ENCODE measurements at regions not wholly inside any gene's neighbourhood (a gene's known extent, or its start where the extent isn't known, plus 50 kb on each side); places are given as distances from the start of the nearest gene placed in this dataset.
A peak's percentile ranks its signal among the peaks of the same experiment; 100 is the strongest.
"Not testable (repeated sequence)": the region's sequence is repeated elsewhere in the genome, so short reads cannot be mapped to it uniquely, and the experiment has no call there.

DNA sequence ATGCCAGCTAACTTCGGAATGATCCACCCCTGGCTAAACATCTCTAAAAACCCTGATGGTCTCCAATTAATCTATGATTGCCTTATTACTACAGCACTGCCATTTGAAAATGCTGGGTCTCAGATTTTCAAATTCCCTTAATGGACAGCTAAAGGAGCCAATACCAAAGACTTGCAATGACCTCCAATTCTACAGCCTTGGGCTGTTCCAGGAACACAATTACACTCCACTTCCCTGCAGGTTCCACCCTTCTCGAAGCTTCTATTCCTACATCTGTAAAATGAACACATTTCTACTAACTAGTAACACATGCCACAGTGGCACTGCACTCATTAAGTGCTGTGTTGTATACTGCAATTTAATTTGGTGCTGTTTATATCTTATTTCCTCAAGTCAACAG, 85.7 kb upstream of the AK4 start:
- no peak for DNase-seq (ENCODE audit: low read depth in 2 of 2)

DNA sequence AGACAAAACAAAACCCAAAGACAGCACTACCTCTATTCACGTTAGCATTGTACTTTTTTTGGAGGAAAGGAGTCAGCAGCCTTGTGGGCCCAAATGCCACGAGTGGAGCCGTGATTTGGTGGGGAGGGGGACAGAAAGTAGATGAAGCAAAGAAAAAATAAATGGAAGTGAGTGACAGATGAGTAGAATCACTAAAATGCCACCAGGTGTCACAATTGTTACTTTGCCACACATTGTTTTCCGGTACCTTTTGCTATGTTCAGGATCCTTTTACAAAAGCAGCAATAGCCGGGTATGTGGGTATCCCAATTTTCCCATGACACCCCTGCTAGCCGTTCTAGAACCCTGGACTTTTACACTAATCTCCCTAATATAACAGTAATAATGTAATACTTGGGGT, 85.0 kb upstream of the AK4 start:
- no peak for DNase-seq (ENCODE audit: low read depth in 2 of 2)

DNA sequence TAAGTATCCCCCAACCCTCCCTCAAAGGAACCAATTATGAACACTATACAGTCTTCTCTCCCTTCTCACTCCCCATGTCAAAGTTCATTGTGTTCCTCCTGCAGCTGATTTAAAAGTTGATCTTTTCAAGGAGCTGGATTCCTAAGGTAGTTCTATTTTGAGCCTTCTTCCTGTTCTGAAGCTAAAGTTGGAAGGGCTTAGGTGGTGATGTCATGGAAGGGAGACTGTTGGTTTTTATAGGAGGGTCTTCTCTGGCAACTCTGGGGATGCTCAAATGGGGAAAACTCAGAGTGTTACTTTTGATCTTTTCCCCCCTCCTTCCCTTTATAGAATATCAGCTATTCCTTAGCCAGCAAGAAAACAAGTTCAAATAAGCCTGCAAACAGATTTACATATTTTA, 83.0 kb upstream of the AK4 start:
- no peak for DNase-seq (ENCODE audit: low read depth in 2 of 2)

DNA sequence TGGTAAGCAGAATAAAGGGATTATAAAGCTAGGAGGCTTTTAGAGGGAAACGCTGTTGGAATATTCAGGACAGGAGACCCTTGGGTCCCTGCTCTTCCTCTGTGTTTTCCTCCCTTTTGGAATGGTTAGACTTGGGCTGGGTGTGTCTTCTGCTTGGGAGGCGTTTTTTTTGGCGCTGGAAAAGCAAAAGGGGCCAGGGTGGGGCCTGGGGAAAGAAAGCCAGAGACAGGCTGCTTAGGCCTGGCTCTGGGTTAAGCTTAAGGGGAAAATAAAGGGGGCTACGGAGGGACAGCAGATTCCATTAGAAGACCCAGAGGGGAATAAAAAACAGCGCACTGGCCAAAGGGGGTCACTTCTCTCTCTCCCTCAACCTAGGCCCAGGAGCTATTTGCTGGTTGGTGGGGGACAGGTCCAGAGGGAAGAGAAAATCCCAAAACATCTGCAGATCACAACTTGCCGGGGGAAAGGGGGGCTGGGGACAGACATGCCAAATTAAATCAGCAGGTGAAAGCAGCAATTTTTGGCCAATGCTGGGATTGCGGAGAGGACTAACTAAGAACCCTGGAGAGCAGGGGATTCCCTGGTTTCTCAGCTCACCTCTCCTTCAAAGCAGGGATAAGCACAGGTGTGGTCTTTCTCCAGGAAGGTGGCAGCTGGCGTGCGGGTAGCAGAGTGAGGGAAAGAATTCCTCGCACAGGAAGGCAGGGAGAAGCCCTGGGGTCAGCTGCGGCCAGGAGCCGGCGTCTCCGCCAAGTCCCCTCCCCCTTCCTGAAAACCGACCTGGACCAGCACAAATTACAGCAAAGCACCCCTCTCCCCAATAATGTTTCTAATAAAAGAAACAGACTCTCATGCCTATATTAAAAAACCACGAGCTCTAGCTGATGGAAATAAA, 82.2 kb upstream of the AK4 start:
- DNase-seq (ENCODE audit: low read depth in 2 of 2) = no peak

DNA sequence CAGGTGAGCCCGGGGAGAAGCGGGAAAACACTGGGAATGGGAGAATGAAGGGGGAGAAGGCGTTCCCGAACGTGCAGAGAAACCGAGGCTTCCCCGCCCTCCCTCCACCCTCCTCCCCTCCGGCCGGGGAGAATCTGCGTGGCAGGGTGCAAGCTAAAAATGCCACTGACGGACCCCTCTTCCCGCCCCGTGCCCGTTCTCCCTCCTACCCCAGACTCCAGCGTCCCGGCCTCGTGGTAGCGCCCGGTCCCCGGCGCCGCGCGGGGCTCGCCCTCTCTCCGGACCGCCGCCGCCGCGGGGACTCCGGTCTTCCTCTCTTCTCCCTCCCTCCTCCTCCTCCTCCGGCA, 81.6 kb upstream of the AK4 start:
- DNase-seq (ENCODE audit: low read depth in 2 of 2) = no peak

DNA sequence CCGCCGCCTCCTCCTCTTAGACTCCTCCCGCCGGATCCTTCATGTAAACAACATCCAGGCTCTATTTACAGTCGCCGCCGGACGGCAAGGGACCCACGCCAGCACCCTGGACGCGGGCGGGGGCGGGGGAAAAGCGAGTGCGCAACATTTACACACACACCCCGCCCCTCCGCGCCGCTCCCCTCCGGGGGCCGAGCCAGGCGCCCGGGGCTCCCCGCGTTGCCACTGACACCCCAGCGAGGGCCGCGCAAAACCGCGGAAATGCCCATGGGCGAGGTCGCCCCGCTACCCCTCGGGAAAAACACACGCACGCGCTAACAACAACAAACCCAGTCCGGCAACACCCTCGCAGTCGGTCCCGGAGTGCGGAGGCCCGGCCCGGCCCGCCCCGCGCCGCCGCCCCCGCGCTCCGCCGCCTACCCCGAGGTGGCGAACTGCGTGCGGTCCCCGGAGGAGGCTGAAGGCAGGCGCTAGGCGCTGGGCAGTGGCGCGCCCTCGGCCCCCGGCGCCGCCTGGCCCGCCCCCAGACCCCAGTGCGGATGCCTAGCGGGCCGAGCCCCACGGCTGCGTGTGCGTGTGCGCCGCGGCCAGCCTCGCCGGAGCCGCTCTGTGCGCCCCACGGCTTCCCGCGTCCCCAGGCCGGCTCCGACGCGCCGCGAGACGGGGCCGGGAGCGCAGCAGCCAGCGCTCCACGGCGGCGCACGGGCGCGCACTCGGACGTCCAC, 81.1 kb upstream of the AK4 start:
- peak; percentile 45 for DNase-seq (ENCODE audit: low read depth in 2 of 2)

DNA sequence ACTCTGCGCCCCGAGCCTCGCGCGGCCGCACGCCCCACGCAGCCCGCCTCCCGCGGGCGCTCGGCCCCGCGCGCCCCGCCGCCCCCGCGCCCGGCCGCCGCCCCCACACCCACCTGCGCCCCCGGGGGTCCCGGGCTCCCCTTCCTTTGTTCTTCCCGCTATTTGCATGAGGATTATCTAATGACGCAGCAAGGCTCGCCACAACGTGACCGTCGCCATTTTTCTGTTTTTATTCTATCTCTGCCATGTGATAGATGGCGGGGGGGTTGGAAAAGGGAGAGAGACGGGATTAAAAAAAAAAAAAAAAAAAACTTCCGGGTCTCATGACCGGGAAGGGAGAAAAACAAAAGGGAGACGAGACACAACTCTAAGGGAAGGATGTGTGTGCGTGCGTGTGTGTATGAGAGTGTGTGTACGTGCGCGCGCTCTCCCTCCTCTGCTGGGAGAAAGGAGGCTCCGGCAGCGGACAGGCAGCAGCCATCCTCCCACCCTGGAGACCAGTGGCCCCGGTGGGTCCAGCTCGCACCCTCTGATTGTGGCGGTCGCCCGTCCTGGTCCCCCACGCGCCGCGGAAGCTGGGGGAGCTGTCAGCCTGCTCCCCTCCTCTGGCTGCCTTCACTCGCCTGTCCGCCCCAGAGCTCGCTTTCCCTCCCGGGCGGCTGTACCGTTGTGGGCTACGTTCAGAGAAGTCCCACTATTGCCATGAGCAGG, 80.4 kb upstream of the AK4 start:
- peak in 1 of 2 donors; percentile 13 for DNase-seq (ENCODE audit: low read depth in 2 of 2)

DNA sequence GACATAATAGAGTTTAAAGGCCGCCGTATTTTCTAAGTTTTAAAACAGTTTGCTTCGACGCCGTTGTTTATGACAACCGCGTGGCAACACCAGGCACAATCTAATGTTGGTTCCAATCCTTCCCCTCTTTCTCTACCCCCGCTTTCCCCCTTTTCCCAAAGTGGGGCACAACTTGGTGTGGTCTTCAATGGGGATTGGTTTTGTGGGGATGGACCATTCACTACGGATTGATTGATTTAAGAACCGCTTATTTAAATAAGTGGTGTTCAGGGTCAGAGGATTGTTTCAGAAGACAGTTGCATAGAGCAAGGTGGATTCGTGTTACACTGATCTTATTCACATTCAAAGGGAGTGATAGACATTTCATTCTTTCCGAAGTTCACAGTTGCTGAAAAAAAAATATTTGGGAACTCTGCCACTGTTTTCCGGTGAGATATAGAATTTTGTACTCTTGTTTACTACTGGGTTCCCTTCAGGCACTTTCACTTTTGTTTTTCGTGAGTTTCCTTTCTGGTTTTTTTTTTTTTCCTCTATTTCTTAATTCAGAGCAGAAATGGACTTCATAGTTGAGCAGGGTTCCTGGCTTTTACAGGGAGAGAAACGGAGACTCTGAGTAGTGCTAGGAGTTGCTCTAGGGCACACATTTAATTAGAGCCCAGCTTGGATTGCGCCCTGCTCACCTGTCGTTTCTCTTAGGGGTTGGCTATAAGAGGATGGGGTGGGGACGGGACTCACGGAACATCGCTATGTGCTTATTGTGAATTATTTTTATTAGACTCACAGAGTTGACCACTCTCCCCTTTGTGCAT, 79.6 kb upstream of the AK4 start:
- no peak for DNase-seq (ENCODE audit: low read depth in 2 of 2)

DNA sequence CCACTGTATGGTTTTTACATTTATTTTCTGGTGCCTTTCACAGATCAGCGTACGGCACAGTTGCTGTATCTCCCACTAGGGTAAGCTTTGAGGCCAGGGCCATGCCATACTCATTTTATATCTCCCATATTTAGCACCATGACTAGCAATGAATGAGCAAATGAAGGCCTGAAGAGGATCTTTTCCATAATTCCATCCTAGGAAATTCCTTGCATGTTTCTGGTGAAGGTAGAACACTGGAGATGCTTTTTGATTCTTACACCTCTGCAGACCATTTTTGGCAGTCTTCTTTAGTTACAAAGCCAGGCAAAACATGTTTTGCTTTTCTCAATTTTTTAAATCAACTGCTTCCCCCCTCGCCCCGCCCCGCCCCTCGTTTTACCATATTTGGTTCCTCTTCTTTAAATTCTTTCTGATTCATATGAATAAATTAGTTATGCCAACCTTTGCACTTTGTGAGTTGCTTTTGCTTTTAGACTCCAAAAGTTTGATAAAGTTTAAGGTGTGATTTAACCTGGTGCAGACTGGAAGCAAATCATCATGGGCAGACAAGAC, 78.9 kb upstream of the AK4 start:
- no peak for DNase-seq (ENCODE audit: low read depth in 2 of 2)

DNA sequence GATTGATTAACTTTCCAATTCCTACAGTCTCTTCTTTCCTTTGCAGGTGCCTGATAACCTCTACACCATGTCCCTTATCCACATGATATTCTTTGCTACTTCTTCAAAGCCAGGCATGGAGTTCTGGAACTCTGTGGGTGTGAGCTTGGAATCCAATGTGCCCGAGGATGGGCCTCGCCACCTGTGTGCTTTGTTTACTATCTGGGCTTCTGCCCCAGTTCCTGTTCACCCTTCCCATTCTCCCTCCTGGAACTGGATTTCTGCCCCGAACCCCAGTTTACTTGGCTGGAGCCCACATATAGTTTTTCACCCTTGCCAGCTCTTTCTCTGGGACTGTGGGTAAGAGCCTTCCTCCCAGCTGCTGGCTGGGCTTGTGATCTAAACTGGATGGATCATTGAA, 75.2 kb upstream of the AK4 start:
- DNase-seq (ENCODE audit: low read depth in 2 of 2) = no peak

DNA sequence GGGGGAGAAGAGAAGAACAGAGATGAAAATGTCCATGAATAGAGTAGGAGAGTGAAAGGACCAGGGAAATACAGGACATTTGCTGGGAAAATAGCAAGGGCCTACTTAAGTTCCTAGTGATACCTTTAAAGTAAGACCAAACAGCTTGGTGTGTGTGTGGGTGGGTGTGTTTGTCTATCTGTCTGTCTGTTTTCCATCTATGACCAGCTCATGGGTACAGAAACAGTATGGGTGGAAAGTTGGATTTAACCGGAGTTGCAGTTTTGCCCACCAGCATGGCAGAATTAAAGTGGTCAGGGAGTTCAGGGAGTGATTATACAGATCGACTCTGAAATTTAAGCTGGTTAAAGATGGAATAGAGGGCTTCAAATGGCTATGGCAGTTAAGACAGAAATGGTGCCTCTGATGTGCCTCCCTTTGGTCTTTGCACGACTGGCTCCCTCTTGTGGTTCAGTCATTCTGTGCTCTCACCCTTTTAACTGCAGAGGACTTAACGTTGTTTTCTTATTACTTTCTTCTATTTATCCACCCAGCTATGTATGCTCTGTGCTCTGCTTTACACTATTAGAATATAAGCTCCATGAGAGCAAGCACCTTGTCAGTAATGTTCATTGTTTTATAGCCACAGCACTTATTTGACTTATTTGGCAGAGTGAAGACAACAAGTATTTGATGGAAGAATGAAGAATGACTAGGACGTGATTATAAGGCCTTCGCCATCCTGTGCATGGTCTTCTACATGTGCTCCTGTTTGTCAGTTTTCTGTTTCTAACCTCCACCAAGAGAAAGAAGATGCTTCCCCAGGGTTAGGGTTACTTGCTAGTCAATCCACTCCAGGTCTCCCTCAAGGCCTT, 72.7 kb upstream of the AK4 start:
- peak; percentile 40 to 42 for DNase-seq (ENCODE audit: low read depth in 2 of 2)

DNA sequence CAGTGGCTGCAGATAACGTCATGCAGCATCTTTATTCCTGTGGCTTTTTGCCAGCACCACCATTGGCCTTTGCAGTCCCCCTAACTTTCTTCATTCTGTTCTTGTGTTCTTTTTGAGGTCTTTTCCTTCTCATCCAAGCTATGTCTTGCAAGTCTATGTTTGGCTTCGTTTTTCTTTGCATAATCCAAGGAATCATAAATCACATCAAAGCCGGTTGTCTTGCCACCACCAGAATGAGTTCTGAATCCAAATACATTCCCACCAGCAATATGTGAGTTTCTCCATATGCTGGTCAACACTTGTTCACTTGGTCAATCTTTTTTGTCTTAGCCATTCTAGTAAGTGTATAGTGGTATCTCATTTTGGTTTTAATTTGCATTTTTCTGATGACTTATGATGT, 70.6 kb upstream of the AK4 start:
- DNase-seq (ENCODE audit: low read depth in 2 of 2) = no peak

DNA sequence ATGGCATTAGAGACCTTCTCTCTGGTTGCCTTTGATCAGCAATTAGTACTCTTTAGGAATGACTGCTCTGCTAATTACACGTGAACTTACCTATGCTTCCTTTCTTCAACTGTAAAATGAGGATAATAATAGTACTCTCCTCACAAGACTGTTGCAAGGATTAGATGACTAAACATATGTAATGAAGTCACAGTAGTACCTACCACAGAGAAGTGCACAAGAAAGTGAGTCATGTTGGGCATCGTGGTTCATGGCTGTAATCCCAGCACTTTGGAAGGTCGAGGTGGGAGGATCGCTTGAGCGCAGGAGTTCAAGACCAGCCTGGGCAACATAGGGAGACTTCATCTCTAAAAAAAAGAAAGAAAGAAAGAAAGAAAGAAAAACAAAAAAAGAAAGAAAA, 68.1 kb upstream of the AK4 start:
- DNase-seq (ENCODE audit: low read depth in 2 of 2) = no peak

DNA sequence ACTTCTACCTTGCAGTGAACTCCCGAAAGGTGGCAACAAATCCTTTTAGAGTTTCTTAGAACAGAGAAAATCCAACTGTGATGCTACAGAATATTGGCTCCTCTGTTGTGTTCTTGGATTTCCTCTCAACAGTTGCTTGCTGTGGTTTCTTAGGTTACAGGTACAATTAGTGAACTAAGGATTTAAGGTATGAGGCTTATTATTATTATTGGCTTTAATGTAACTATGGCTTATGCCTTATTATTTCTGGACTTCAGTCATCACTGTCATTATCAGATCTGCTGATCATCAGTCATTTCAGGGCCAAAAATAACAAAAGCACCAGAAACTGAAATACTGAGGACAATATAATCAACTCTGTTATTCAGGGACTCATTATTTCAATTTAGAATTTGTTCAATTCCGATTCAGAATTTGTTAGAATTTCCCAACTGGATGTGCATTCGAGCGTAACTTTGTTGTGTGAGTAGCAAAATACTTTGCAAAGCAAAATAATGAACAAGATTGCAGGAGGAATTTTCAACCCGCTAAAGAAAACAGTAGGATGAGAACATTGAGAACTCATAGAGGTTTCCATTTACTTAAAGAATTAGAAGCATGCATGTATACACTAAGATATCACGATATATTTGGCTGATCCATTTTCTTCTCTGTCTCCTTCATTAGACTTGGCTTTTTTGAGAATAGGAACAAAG, 65.5 kb upstream of the AK4 start:
- DNase-seq (ENCODE audit: low read depth in 2 of 2) = no peak

DNA sequence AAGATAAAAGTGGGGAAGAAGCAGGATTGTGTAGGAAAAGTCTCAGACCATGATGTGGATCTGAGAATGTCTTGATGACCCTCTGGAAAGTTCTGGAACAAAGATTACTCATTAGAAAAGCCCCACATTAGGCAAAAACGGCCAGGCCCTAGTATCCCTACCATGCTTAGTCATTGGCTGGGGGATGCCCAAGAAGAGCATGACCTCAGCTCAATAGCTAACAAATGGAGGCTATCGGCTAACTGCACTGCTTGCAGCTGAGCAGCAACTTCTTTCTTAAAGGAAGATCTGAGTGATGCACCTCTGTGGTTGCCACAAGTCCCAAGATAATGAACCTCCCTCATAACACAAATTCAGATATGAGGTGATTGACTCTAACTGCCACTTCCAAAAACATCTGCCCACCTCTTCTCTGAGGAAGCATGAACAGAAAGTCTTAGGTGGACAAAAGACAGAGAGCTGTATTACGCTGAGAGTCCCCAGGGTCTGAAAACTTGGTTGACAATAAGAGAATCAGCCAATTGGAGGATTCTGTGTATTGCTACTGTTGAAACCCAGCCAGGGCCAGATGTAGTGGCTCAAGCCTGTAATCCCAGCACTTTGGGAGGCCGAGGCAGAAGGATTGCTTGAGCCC, 64.6 kb upstream of the AK4 start:
- no peak for DNase-seq (ENCODE audit: low read depth in 2 of 2)

DNA sequence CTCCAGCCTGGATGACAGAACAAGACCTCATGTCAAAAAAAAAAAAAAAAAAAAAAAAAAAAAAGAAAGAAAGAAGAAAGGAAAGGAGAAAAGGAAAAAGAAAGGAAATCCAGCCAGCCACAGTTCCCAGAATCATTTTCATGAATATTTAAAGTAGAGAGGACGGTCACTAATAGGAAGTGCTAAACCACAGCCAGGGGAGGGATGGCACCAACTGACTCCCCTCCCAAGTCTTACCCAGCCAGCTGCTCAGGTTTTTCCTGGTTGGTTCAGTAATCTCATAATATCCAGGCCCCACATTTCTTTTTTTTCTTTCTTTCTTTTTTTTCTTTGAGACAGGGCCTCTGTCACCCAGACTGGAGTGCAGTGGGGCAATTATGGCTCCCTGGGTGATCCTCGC, 63.9 kb upstream of the AK4 start:
- DNase-seq (ENCODE audit: low read depth in 2 of 2) = no peak

DNA sequence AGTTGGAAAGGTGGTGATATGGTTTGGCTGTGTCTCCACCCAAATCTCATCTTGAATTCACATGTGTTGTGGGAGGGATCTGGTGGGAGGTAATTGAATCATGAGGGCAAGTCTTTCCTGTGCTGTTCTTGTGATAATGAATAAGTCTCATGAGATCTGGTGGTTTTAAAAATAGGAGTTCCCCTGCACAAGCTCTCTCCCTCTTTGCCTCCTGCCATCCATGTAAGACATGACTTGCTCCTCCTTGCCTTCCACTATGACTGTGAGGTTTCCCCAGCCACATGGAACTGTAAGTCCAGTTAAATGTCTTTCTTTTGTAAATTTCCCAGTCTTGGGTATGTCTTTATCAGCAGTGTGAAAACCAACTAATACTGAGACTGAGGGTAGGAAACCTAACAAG, 60.5 kb upstream of the AK4 start:
- not testable (repeated sequence) for DNase-seq (ENCODE audit: low read depth in 2 of 2)

DNA sequence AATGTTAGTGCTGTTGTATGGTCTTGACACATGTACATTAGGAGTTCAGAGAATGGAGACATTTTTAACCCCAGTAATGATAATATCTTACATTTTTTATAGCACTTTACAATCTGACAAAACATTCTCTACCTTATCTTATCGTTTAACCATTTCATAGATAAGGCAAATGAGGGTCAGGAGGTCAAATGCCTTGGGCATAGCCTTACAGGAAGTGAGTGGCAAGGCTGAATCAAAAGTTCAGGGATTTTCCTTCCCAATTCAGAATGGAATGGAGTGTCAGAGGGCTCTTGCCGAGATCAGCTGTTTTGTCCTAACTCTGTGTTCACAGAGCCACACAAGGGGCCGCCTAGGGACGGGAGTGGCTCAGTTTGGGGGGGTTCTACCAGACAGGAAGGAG, 57.6 kb upstream of the AK4 start:
- no peak for DNase-seq (ENCODE audit: low read depth in 2 of 2)

DNA sequence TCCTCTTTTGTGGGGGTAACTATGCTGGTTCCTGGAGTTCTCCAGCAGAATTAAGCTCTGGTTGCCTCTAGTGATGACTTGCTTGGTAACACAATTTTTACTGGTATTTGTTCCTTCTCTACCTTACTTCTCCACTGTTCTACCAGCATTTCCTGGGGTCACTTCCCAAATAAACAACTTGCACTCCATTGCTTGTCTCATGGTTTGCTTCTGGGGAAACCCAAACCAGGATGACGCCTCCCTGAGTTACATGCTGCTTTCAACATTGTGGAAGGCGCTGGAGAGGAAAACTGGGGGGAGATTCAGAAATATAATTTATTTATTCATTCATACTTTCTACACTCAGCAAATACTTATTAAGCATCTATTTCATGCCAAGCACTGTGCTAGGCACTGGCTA, 55.3 kb upstream of the AK4 start:
- DNase-seq (ENCODE audit: low read depth in 2 of 2) = no peak

DNA sequence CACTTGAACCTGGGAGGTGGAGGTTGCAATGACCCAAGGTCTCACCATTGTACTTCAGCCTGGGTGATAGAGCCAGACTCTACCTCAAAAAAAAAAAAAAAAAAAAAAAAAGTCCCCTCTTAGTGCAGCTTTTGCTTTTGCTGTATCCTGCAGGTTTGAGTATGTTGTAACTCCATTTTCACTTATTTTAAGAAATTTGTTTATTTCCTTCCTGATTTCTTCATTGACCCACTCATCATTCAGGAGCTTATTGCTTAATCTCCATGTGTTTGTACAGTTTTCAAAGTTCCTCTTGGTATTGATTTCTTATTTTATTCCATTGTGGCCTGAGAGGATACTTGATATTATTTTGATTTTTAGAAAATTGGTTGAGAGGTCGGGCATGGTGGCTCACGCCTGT, 50.9 kb upstream of the AK4 start:
- no peak for DNase-seq (ENCODE audit: low read depth in 2 of 2)

All from stimulated activated CD8-positive, alpha-beta memory T cell treated with anti-CD3 and anti-CD28 coated beads, Interleukin-7, amount 100 ng/mL, for 1 hour (primary cell).